GM19324 (cell line): ENCODE measurements at regions not wholly inside any gene's neighbourhood (a gene's known extent, or its start where the extent isn't known, plus 50 kb on each side); places are given as distances from the start of the nearest gene placed in this dataset.
A peak's percentile ranks its signal among the peaks of the same experiment; 100 is the strongest.
"Not testable (repeated sequence)": the region's sequence is repeated elsewhere in the genome, so short reads cannot be mapped to it uniquely, and the experiment has no call there.

ENCODE experiments used
- ATAC-seq: cut with Tn5 transposase; IDR thresholded peaks from one replicate; pipeline ENCODE4 v1.9.1; 2021; ENCODE audit warnings: mild to moderate bottlenecking, moderate library complexity; ENCODE audit not compliant: unreplicated experiment, low FRiP score

DNA sequence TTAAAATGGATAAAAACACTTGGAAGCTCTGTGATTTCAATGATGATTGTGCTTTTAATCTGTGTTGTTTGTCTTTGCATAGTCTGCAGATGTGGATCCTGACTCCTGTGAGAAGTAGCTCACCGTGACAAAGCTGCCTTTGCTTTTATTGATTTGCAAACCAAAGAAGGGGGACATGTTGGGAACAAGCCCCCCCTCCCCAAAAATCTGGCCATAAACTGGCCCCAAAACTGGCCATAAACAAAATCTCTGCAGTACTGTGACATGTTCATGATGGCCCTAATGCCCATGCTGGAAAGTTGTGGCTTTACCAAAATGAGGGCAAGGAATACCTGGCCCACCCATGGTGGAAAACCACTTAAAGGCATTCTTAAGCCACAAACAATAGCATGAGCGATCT, 202.4 kb downstream of the YTHDC2 start:
- not testable (repeated sequence) for ATAC-seq

GRCh38 chr5:113719549-113719948, 206.1 kb downstream of the YTHDC2 start:
- ATAC-seq, result no peak

DNA sequence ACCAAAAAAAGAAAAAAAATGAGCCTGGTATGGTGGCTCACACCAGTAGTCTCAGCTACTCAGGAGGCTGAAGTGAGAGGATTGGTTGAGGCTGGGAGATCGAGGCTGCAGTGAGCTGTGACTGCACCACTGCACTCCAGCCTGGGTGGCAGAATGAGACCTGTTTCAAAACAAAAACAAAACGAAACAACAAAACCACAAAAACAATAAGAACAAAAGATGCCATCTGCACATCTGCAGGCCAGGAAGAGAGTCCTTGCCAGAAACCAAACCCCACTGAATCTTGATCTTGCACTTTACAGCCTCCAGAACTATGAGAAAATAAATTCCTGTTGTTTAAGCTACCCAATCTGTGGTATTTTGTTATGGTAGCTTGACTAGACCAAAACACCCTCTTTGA, 207.7 kb downstream of the YTHDC2 start:
- no peak for ATAC-seq

DNA sequence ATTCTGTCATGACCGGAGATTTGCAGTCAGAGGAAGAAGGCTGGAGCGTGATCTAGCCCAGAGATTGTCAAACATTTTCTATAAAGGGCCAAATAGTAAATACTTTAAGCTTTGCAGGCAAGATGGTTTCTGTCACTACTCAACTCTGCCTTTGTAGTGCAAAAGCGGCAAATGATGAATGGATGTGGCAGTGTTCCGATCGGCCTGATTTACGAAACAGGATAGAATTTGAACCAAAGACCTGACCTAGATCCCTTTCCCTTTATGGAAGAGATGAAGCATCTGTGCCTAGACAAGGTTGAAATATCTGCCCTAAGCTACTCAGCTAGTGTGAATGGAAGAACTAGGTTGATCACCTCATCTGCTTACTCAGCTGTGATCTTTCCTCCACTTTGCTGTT, 209.5 kb downstream of the YTHDC2 start:
- ATAC-seq, result no peak

DNA sequence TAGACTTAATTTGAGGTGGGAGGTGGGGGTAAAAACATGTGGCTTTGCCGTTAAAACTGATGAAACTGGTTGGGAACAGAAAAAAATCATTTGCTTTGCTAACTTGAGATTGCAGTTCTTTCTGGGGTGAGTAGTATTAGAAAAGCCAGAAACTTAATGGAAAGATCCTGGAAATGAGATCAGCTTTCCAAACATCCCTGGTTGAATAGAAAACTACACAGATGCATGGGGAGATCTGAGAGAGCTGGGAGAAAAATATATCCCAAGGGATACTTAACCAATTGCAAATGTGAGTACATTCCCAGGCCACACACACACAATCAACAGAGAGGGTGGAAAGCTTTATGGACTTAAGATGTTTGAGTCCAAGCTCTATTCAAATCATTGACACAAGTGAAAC, 222.3 kb downstream of the YTHDC2 start:
- ATAC-seq, result no peak

DNA sequence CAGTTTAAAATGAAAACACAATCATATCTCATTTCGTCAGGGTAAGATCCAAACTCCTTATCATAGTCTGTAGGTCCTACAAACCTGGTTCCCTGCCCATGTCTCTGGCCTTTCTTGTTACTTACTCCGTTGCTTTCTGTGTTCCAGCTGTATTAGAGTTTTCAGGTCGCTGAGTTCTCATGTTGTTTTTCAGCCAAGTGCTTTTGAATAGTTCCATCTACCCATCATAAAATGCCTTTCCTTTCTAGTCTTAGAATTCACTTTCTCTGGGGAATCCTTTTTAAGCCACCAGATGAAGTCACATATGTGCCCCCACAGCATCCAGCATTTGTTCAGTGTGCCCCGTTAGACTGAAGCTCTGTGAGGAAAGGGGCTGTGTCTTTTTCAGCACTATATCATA, 228.7 kb downstream of the YTHDC2 start:
- ATAC-seq, result no peak

GRCh38 chr5:113742639-113743038, 229.1 kb downstream of the YTHDC2 start:
- no peak for ATAC-seq

GRCh38 chr5:113748403-113748802, 234.9 kb downstream of the YTHDC2 start:
- ATAC-seq, result no peak

- ATAC-seq, result no peak
Observed at GRCh38 chr5:113749334-113749733, 235.8 kb downstream of the YTHDC2 start.

GRCh38 chr5:113753182-113753581, 239.7 kb downstream of the YTHDC2 start:
- ATAC-seq, result not testable (repeated sequence)

GRCh38 chr5:113755516-113755915, 242.0 kb downstream of the YTHDC2 start:
- no peak for ATAC-seq

- no peak for ATAC-seq
Observed at GRCh38 chr5:113757508-113757907, 244.0 kb downstream of the YTHDC2 start.

- peak; percentile 49 for ATAC-seq
Observed at GRCh38 chr5:113759505-113759904, 246.0 kb downstream of the YTHDC2 start.

DNA sequence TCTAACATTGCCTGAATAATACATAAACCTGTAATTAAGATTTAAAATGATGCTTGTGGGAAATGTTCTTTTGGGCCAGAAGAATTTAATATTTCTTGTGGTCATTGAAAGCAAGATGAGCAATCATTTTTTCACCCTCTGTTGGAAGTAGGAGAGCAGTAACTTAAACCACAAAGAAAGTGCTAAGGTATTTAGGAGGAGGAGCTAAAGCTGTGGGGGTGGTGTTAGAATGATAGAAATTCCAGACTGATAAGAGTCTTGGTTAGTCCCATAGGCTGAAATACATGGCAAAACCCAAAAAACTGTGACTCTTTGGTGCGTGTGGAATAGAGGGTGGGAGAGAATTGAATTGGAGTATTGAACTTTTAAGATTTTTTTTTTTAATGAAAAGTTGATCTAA, 247.0 kb downstream of the YTHDC2 start:
- no peak for ATAC-seq

GRCh38 chr5:113761594-113761993, 248.1 kb downstream of the YTHDC2 start:
- ATAC-seq, result no peak

DNA sequence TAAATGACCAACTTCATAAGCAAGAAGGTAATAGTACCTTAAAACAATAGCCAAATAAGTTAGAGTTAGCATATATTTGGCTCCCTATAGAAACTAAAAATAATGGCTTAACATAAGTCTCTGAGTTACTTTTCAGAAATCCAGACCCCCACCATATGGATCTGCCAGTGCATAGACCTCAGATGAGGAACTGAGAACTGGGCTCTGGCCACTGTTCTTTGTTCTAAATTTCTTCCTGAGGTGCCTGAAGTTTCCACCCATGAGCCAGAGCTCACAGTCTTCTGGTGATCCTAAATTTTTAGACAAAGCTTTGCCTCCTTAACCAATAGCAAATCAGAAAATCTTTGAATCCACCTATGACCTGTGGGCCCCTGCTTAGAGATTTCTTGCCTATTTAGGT, 250.9 kb downstream of the YTHDC2 start:
- ATAC-seq, result no peak

DNA sequence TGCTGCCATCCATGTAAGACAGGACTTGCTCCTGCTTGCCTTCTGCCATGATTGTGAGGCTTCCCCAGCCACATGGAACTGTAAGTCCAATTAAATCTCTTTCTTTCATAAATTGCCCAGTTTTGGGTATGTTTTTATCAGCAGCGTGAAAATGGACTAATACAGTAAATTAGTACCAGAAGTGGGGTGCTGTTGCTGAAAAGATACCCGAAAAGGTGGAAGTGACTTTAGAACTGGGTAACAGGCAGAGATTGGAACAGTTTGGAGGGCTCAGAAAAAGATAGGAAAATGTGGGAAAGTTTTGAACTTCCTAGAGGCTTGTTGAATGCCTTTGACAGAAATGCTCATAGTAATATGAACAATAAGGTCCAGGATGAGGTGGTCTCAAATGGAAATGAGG, 253.3 kb downstream of the YTHDC2 start:
- not testable (repeated sequence) for ATAC-seq

DNA sequence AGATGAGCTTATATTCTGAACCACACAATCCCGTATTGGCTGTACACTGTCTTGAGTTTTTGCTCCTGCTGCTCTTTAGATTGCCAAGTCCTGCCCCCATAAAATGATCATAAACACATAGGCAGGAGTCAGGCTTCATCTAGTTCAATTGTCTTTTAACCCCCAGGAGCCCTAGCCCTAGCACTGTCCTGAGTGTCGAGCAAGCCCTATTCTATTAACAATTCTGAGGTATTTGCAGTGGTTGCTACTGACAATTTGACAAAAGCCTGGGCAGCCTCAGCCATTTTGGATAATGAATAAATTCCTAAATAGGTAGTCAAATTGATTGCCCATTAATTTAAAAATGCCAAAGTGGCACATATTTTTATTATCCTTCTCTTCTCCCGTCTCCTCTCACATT, 257.2 kb downstream of the YTHDC2 start:
- ATAC-seq, result no peak

- ATAC-seq, result peak; percentile 59
Observed at GRCh38 chr5:113771483-113771882, 258.0 kb downstream of the YTHDC2 start.

GRCh38 chr5:113776168-113776567, 262.7 kb downstream of the YTHDC2 start:
- no peak for ATAC-seq

DNA sequence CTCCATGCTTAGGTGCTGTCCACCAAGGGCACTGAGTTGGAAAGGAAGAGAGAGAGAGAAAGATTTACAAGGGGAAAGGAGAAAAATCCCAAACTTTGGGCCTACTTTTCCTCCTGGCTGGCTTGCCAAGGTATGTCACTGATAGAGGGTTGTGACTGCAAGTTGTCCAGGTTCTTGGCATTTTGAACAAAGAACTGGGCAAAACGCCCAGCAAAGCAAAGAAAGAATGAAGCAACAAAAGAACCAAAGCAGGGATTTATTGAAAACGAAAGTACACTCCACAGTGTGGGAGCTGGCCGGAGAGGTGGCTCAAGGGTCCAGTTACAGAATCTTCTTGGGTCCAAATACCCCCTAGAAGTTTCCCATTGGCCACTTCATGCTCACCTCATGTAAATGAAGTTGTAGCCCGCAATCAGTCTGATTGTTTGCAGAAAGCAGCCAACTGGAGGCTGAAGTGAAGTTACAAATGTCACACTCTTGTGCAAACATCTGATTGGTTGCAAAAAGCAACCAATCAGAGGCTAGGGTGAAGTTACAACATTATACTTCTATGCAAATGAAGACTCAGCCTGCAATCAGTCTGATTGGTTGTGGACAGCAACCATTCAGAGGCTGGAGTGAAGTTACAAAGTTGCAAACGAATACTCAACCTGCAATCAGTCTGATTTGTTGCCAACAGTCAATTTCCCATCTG, 263.5 kb downstream of the YTHDC2 start:
- no peak for ATAC-seq

- no peak for ATAC-seq
Observed at GRCh38 chr5:113778147-113778546, 264.7 kb downstream of the YTHDC2 start.

GRCh38 chr5:113788141-113788655, 274.7 kb downstream of the YTHDC2 start:
- ATAC-seq, result no peak
